WERI-Rb-1 (cell line): ENCODE measurements at regions not wholly inside any gene's neighbourhood (a gene's known extent, or its start where the extent isn't known, plus 50 kb on each side); places are given as distances from the start of the nearest gene placed in this dataset.

Experiments used
- DNase-seq: peaks from one replicate; pipeline ENCODE4 v3.0.0-alpha.2; 2020
- H3K27ac ChIP-seq: fragments of 250-450 bp; sonication (Bioruptor Pico); 2 replicates; pipeline ENCODE4 v1.5.1; 2020; ENCODE audit warnings: mild to moderate bottlenecking, moderate library complexity
- H3K27me3 ChIP-seq: fragments of 250-450 bp; sonication (Bioruptor Pico); 2 replicates; pipeline ENCODE4 v1.5.1; 2021; ENCODE audit warnings: mild to moderate bottlenecking, low read depth, moderate library complexity; ENCODE audit not compliant: insufficient read depth, severe bottlenecking
- H3K36me3 ChIP-seq: fragments of 250-450 bp; sonication (Bioruptor Pico); 2 replicates; pipeline ENCODE4 v1.5.1; 2020; ENCODE audit warnings: mild to moderate bottlenecking, moderate library complexity
- H3K4me3 ChIP-seq: 2 replicates; pipeline ENCODE4 v1.5.1; 2011; ENCODE audit warnings: low read depth, mild to moderate bottlenecking, control low read depth, low read length
- H3K9me3 ChIP-seq: fragments of 250-450 bp; sonication (Bioruptor Pico); 2 replicates; pipeline ENCODE4 v1.5.1; 2021; ENCODE audit warnings: mild to moderate bottlenecking, moderate library complexity; ENCODE audit not compliant: severe bottlenecking
- TF ChIP-seq, protein P1 (sequence below): IDR thresholded peaks from 2 replicates; pipeline ENCODE4 v1.5.1; 2011; ENCODE audit warnings: low read depth, mild to moderate bottlenecking, control low read depth, inconsistent platforms, low read length

GRCh38 chr19:27770095-27770494 is 1442.9 kb downstream of the UQCRFS1 start:
- no peak overlapping the region for H3K4me3 ChIP-seq
- H3K9me3 ChIP-seq: peaks cover 27% of the 10 kb centered on the region
- peaks cover 46% of the 10 kb centered on the region for H3K36me3 ChIP-seq
- H3K27ac ChIP-seq: no peak overlapping the region
- no peaks in the 10 kb centered on the region for H3K27me3 ChIP-seq
- DNase-seq: no peak
- TF ChIP-seq, protein P1, sequence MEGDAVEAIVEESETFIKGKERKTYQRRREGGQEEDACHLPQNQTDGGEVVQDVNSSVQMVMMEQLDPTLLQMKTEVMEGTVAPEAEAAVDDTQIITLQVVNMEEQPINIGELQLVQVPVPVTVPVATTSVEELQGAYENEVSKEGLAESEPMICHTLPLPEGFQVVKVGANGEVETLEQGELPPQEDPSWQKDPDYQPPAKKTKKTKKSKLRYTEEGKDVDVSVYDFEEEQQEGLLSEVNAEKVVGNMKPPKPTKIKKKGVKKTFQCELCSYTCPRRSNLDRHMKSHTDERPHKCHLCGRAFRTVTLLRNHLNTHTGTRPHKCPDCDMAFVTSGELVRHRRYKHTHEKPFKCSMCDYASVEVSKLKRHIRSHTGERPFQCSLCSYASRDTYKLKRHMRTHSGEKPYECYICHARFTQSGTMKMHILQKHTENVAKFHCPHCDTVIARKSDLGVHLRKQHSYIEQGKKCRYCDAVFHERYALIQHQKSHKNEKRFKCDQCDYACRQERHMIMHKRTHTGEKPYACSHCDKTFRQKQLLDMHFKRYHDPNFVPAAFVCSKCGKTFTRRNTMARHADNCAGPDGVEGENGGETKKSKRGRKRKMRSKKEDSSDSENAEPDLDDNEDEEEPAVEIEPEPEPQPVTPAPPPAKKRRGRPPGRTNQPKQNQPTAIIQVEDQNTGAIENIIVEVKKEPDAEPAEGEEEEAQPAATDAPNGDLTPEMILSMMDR: no peak

DNA sequence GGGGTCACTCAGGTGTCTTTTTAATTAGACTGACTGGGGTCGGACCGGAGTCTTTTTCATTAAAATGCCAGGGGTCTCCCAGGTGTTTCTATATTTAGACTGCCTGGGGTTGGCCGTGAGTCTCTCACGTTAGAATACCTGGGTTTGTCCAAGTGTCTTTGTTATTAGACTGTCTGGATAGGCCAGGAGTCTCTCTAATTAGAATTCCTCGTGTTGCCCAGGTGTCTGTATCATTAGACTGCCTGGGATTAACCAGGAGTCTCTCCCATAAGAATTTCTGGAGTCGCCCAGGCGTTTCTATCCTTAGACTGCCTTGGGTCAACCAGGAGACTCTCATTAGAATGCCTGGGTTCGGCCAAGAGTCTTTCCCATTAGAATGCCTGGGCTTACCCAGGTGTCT is 1445.7 kb downstream of the UQCRFS1 start:
- TF ChIP-seq, protein P1: no peak
- no peak overlapping the region for H3K27ac ChIP-seq
- H3K27me3 ChIP-seq: no peaks in the 10 kb centered on the region
- H3K9me3 ChIP-seq: peaks cover 4% of the 10 kb centered on the region
- peaks cover 18% of the 10 kb centered on the region for H3K36me3 ChIP-seq
- no peak overlapping the region for H3K4me3 ChIP-seq
- no peak for DNase-seq

GRCh38 chr19:27765912-27766725 is 1446.8 kb downstream of the UQCRFS1 start:
- TF ChIP-seq, protein P1: no peak
- Histone ChIP-seq H3K27ac (no peak overlapping the region), H3K27me3 (no peaks in the 10 kb centered on the region), H3K36me3 (peaks cover 9% of the 10 kb centered on the region), H3K4me3 (no peak overlapping the region), H3K9me3 (peaks cover 4% of the 10 kb centered on the region)
- no peak for DNase-seq

DNA sequence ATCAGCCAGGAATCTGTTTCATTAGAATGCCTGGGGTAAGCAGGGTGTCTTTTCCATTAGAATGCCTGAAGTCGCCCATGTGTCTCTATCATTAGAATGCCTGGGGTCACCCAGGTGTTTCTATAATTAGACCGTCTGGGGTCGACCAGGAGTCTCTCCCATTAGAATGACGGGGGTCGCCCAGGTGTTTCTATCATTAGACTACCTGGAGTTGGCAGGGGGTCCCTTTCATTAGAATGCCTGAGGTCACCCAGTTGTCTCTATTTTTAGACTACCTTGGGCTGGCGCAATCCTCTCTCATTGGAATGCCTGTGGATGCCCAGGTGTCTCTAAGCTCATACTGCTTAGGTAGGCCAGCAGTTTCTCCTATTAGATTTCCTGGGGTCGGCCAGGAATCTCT is 1447.6 kb downstream of the UQCRFS1 start:
- H3K9me3 ChIP-seq: peaks cover 4% of the 10 kb centered on the region
- H3K27me3 ChIP-seq: no peaks in the 10 kb centered on the region
- peaks cover 2% of the 10 kb centered on the region for H3K36me3 ChIP-seq
- TF ChIP-seq, protein P1: no peak
- DNase-seq: no peak
- no peak overlapping the region for H3K4me3 ChIP-seq
- H3K27ac ChIP-seq: no peak overlapping the region

- H3K27ac ChIP-seq: no peak overlapping the region
- H3K4me3 ChIP-seq: no peak overlapping the region
Observed at GRCh38 chr19:27764186-27764804, 1448.7 kb downstream of the UQCRFS1 start.

More at GRCh38 chr19:27764186-27764804, 1448.7 kb downstream of the UQCRFS1 start:
- Histone ChIP-seq H3K27me3 (no peaks in the 10 kb centered on the region), H3K9me3 (peaks cover 2% of the 10 kb centered on the region), H3K36me3 (no peaks in the 10 kb centered on the region; the same call in none of the 2 replicates)
- DNase-seq: no peak
- TF ChIP-seq, protein P1: no peak
